NCI-H510A treated with DMSO at 0.1 percent for 48 hours (cell line): ENCODE measurements at regions not wholly inside any gene's neighbourhood (a gene's known extent, or its start where the extent isn't known, plus 50 kb on each side); places are given as distances from the start of the nearest gene placed in this dataset.

Experiments
- DNase-seq: peaks from one replicate; lab custom pipeline; 2025; lab: John Stamatoyannopoulos, UW

GRCh38 chr1:87783315-87783714, 454.6 kb downstream of the LMO4 start:
- no peak for DNase-seq

GRCh38 chr1:87785386-87785785, 456.7 kb downstream of the LMO4 start:
- DNase-seq = no peak

GRCh38 chr1:87786229-87786628, 457.5 kb downstream of the LMO4 start:
- no peak for DNase-seq

- DNase-seq = no peak
These were observed 458.3 kb downstream of the LMO4 start for GRCh38 chr1:87786861-87787545.

- no peak for DNase-seq
These were observed 458.9 kb downstream of the LMO4 start for GRCh38 chr1:87787551-87787950.

- DNase-seq = no peak
These were observed 462.1 kb downstream of the LMO4 start for GRCh38 chr1:87790756-87791155.

- no peak for DNase-seq
These were observed 463.5 kb downstream of the LMO4 start for GRCh38 chr1:87791931-87792740.

- no peak for DNase-seq
These were observed 466.3 kb downstream of the LMO4 start for GRCh38 chr1:87794788-87795614.

- DNase-seq = no peak
These were observed 467.1 kb downstream of the LMO4 start for GRCh38 chr1:87795615-87796337.

- DNase-seq = no peak
These were observed 467.8 kb downstream of the LMO4 start for GRCh38 chr1:87796471-87796901.

GRCh38 chr1:87799451-87799850, 470.8 kb downstream of the LMO4 start:
- no peak for DNase-seq

- no peak for DNase-seq
These were observed 471.3 kb downstream of the LMO4 start for GRCh38 chr1:87800006-87800405.

- DNase-seq = peak; percentile 24
These were observed 474.7 kb downstream of the LMO4 start for GRCh38 chr1:87803375-87803774.

GRCh38 chr1:87804128-87804527, 475.4 kb downstream of the LMO4 start:
- DNase-seq = no peak

- DNase-seq = no peak
These were observed 477.1 kb downstream of the LMO4 start for GRCh38 chr1:87805666-87806378.

GRCh38 chr1:87806379-87807094, 477.9 kb downstream of the LMO4 start:
- no peak for DNase-seq

GRCh38 chr1:87810166-87810565, 481.5 kb downstream of the LMO4 start:
- DNase-seq = no peak

- DNase-seq = no peak
These were observed 484.3 kb downstream of the LMO4 start for GRCh38 chr1:87812871-87813577.

- DNase-seq = no peak
These were observed 485.9 kb downstream of the LMO4 start for GRCh38 chr1:87814573-87814972.

- DNase-seq = no peak
These were observed 488.0 kb downstream of the LMO4 start for GRCh38 chr1:87816646-87817045.
